Activated CD4-positive, alpha-beta T cell treated with anti-CD3 and anti-CD28 coated beads for 36 hours (primary cell): ENCODE measurements at regions not wholly inside any gene's neighbourhood (a gene's known extent, or its start where the extent isn't known, plus 50 kb on each side); places are given as distances from the start of the nearest gene placed in this dataset.

Experiments
- ATAC-seq: fragments of 200-7000 bp; cut with Tn5 transposase; one replicate; pipeline ENCODE4 v1.10.0; 2021; ENCODE audit warnings: mild to moderate bottlenecking, moderate library complexity
- CTCF ChIA-PET: fragments of 350-600 bp; sonication (Branson Sonifier 250); formaldehyde crosslinking; loops from one replicate; lab custom pipeline; 2021; ENCODE audit warnings: antibody characterized with exemption; lab: Charles Lee
- POLR2A ChIA-PET: fragments of 350-600 bp; sonication (Branson Sonifier 250); formaldehyde crosslinking; loops from one replicate; lab custom pipeline; 2021; ENCODE audit warnings: antibody characterized with exemption, inconsistent platforms; lab: Charles Lee
- DNase-seq: peaks from one replicate; pipeline ENCODE4 v3.0.0-alpha.2; 2020
- H3K27ac Mint-ChIP-seq: one replicate; pipeline ENCODE4 v1.8.0; 2021; ENCODE audit warnings: mixed read lengths
- H3K27me3 Mint-ChIP-seq: one replicate; pipeline ENCODE4 v1.8.0; 2021; ENCODE audit warnings: mixed read lengths
- H3K36me3 Mint-ChIP-seq: one replicate; pipeline ENCODE4 v1.8.0; 2021; ENCODE audit warnings: low read depth, mixed read lengths
- H3K4me1 Mint-ChIP-seq: one replicate; pipeline ENCODE4 v1.8.0; 2021; ENCODE audit warnings: mixed read lengths
- H3K4me3 Mint-ChIP-seq: one replicate; pipeline ENCODE4 v1.8.0; 2021; ENCODE audit warnings: mild to moderate bottlenecking, moderate library complexity, mixed read lengths
- H3K9me3 Mint-ChIP-seq: one replicate; pipeline ENCODE4 v1.8.0; 2021; ENCODE audit warnings: low read depth, mixed read lengths
- intact Hi-C, 2 experiments: fragments of 100-400 bp; cut with DNase I in 1 of 2; cut with micrococcal nuclease in 1 of 2; formaldehyde crosslinking; loops; one replicate each; pipeline versions ENCODE4 v1.14.2 to v1.15.1; 2022 to 2024; cut with DNase I, micrococcal nuclease

DNA sequence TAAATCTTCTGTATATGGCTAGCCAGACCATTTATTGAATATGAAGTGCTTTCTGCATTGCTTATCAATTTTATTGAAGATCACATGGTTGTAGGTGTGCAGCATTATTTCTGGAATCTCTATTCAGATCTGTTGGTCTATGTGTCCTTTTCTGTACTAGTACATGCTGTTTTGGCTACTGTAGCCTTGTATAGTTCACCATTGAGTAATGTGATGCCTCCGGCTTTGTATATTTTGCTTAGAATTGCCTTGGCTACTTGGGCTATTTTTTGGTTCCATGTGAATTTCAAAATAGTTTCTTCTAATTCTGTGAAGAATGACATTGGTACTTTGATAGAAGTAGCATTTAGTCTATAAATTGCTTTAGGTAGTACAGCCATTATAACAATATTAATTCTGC is 1187.2 kb downstream of the XPNPEP1 start:
- Mint-ChIP-seq H3K4me1 (no peaks in the 10 kb centered on the region), H3K27me3 (no peaks in the 10 kb centered on the region), H3K36me3 (no peaks in the 10 kb centered on the region), H3K9me3 (peaks cover 12% of the 10 kb centered on the region), H3K4me3 (no peak overlapping the region), H3K27ac (no peak overlapping the region)
- POLR2A ChIA-PET = no interaction called here
- no peak for DNase-seq
- intact Hi-C loops = no loop called here
- no peak for ATAC-seq
- CTCF ChIA-PET = no interaction called here

DNA sequence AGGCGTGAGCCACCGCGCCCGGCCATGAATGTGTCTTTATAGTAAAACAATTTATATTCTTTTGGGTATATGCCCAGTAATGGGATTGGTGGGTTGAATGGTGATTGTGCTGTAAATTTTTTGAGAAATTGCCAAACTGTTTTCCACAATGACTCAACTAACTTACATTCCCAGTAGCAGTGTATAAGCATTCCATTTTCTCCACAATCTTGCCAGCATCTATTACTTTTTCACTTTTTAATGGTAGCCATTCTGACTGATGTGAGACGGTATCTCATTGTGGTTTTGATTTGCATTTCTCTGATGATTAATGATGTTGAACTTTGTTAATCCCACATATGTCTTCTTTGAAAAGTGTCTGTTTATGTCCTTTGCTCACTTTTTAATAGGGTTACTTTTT is 1187.9 kb downstream of the XPNPEP1 start:
- ChIA-PET CTCF (no interaction called here), POLR2A (no interaction called here)
- Mint-ChIP-seq H3K9me3 (peaks cover 15% of the 10 kb centered on the region), H3K4me3 (no peak overlapping the region), H3K27me3 (no peaks in the 10 kb centered on the region), H3K27ac (no peak overlapping the region), H3K36me3 (no peaks in the 10 kb centered on the region), H3K4me1 (no peaks in the 10 kb centered on the region)
- intact Hi-C loops = no loop called here
- no peak for ATAC-seq
- DNase-seq = no peak

DNA sequence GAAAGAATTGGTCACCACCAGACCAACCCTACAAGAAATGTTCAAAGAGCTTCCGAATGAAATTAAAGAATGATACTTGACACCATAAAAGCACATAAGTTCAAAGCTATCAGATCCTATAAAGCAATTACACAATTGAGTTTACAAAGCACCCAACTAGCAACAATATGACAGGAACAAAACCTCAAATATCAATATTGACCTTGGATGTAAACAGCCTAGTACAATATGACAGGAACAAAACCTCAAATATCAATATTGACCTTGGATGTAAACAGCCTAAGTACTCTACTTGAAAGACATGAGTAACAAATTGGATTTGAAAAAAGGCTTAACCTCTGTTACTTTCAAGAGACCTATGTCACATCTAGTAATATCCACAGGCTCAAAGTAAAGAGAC is 1201.4 kb downstream of the XPNPEP1 start:
- Mint-ChIP-seq H3K9me3 (peaks cover 12% of the 10 kb centered on the region), H3K27ac (no peak overlapping the region), H3K4me3 (no peak overlapping the region), H3K27me3 (no peaks in the 10 kb centered on the region), H3K4me1 (no peaks in the 10 kb centered on the region), H3K36me3 (no peaks in the 10 kb centered on the region)
- ChIA-PET CTCF (no interaction called here), POLR2A (no interaction called here)
- intact Hi-C loops = no loop called here
- no peak for ATAC-seq
- no peak for DNase-seq

DNA sequence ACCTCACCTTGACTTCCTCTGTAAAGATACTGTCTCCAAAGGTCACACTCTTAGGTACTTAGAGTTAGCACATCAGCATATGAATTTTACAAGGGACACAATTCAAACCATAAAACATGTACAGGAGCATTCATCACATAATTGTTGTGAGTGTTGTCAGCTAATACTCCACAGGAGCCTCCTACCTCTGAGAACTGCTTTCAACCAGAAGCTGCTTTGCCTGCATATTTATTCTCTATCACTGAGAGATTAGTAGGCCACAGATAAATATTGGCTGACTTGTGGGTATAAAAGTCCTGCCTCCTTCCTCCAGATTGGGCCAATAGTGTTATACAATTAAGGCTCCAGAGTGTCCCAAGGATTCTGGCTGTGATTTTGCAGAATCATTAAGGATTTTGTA is 1207.0 kb downstream of the XPNPEP1 start:
- Mint-ChIP-seq H3K36me3 (no peaks in the 10 kb centered on the region), H3K27ac (no peak overlapping the region), H3K4me3 (no peak overlapping the region), H3K27me3 (no peaks in the 10 kb centered on the region), H3K4me1 (no peaks in the 10 kb centered on the region), H3K9me3 (peaks cover 9% of the 10 kb centered on the region)
- ATAC-seq (no peak), DNase-seq (no peak)
- intact Hi-C loops = no loop called here
- POLR2A ChIA-PET = no interaction called here
- CTCF ChIA-PET = no interaction called here

DNA sequence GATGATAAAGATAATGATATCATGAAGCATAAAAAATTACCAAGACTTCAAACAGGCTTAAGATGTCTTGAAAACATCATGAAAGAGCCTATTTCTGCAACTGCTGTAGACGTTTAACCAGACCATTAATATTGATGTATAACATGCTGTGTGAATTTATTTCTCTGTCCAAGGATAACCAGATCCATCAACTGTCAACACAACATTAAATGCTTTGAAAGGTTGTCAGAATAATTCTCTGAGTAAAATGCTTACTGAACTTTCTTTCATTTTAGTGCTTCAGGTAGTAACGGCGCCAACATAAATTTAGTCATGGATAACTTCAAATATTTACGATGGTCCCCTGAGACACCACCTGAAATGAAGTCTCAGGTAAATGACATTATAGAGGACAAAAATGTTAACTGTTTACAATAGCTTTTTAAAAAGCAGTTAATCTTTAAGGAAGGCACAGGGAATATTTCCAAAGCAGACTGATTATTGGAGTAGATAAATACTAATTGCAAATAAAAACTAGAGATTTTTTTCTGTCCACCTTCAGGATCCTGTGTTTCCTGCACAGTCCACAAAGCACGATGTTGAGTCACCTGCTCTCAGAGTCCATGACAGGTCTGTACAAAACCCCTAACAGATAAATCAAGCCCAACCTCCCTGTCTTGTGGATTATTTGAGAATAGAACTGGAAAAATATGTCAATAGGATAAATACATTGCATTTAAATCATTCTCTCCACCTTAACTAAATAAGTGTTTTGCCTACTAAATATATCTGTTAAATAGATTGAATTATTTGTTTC is 1213.2 kb downstream of the XPNPEP1 start:
- no peaks in the 10 kb centered on the region for H3K4me1 Mint-ChIP-seq
- H3K36me3 Mint-ChIP-seq = no peaks in the 10 kb centered on the region
- ChIA-PET CTCF (no interaction called here), POLR2A (no interaction called here)
- intact Hi-C loops = no loop called here
- peaks cover 11% of the 10 kb centered on the region for H3K9me3 Mint-ChIP-seq
- no peak for DNase-seq
- H3K4me3 Mint-ChIP-seq = no peak overlapping the region
- ATAC-seq = no peak
- no peaks in the 10 kb centered on the region for H3K27me3 Mint-ChIP-seq
- no peak overlapping the region for H3K27ac Mint-ChIP-seq

DNA sequence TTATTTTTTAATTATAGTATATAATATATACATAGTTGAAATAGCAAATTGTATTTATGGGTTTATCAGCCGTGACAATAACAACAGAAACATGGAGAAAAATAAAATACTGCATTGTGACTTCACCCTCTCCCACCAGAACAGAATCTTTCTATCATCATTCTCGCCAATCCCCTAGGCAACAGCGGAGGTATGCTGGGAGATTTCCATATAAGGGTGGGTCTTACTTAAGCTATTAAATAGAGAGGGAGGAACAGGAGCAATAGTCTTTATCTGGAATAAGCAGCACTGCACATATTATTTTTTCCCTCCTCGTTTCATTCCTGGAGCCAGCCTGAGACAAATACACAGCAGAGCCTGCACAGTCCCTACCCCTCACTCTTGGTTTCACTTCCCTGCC is 1214.9 kb downstream of the XPNPEP1 start:
- CTCF ChIA-PET = no interaction called here
- no peak overlapping the region for H3K4me3 Mint-ChIP-seq
- intact Hi-C loops = no loop called here

DNA sequence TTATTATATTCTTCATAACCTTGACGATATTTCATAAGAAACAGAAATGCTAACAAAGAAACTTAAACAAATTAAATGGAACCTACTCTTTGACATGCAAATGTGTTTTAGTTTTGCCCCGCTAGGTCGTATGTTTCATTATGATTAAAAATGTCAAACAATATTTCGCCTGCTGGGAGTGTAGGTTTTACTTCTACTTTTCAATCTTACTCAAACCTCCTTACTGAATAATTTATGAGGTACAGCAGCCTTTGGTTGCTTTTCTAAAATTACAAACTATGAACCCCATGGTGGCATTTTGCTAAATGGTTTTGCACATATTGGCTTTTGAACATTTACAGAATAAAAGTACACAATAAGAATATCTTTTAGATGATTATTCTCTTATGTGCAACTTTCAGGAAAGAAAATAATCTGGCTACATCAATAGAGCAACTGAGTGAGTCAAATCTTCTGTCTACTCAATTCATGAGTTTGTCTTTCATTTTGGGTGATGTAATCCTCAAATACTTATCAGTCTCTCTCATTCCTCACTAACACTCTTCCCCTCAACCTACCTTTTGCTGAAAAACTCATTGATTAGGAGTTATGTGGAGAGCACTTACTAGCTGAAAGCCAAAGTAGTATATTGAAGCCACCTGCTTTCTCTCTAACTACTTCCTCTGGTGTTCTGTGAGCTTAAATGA is 1226.4 kb downstream of the XPNPEP1 start:
- ChIA-PET POLR2A (no interaction called here), CTCF (no interaction called here)
- Mint-ChIP-seq H3K9me3 (peaks cover 3% of the 10 kb centered on the region), H3K27me3 (no peaks in the 10 kb centered on the region), H3K4me1 (no peaks in the 10 kb centered on the region), H3K27ac (no peak overlapping the region), H3K4me3 (no peak overlapping the region), H3K36me3 (no peaks in the 10 kb centered on the region)
- ATAC-seq (peak; percentile 55), DNase-seq (no peak)
- intact Hi-C loops = no loop called here

More for the DNA sequence above, 1214.9 kb downstream of the XPNPEP1 start:
- POLR2A ChIA-PET = no interaction called here
- H3K27me3 Mint-ChIP-seq = no peaks in the 10 kb centered on the region
- no peaks in the 10 kb centered on the region for H3K4me1 Mint-ChIP-seq
- ATAC-seq (no peak), DNase-seq (no peak)
- no peaks in the 10 kb centered on the region for H3K36me3 Mint-ChIP-seq
- H3K9me3 Mint-ChIP-seq = peaks cover 11% of the 10 kb centered on the region
- no peak overlapping the region for H3K27ac Mint-ChIP-seq

DNA sequence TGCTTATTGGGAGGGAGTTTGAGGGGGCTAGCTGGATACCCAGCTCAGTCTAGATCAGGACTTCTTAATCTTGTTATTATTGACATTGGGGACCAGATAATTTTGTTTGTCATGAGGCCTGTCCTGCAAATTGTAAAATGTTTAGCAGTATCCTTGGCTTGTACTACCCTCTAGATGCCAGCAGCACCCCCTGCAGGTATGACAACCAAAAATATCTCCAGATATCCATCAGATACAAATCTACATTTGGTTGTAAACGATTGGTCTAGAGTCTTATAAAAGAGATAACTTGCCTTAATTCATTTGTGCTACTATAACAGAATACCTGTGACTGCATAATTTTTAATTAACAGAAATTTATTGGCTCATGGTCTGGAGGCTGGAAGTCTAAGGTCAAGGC is 1232.2 kb downstream of the XPNPEP1 start:
- POLR2A ChIA-PET = no interaction called here
- CTCF ChIA-PET = no interaction called here
- ATAC-seq = no peak
- Mint-ChIP-seq H3K27ac (no peak overlapping the region), H3K4me1 (no peaks in the 10 kb centered on the region), H3K9me3 (peaks cover 5% of the 10 kb centered on the region), H3K36me3 (no peaks in the 10 kb centered on the region), H3K4me3 (no peak overlapping the region), H3K27me3 (no peaks in the 10 kb centered on the region)
- DNase-seq = no peak
- intact Hi-C loops = no loop called here

DNA sequence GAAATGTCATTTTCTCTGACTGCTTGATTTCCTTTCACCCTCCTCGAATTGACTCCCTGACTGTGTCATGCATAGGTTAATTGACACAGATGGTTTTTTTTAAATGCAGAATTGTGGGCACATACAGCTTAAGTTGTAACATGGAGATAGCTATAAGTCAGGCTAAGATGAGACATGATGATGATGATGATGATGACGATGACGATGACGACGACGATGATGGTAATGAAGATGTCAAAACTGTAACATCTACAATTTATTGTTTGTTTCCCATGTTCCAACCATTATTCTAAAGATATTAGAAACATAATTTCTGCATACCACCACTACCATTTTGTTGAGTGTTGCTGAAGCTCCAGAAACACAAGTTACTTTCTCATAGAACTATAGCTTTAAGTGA is 1232.8 kb downstream of the XPNPEP1 start:
- POLR2A ChIA-PET = no interaction called here
- no peak for DNase-seq
- H3K36me3 Mint-ChIP-seq = no peaks in the 10 kb centered on the region
- ATAC-seq = no peak
- intact Hi-C loops = no loop called here
- no peak overlapping the region for H3K4me3 Mint-ChIP-seq
- H3K27ac Mint-ChIP-seq = no peak overlapping the region
- CTCF ChIA-PET = no interaction called here
- no peaks in the 10 kb centered on the region for H3K27me3 Mint-ChIP-seq
- peaks cover 5% of the 10 kb centered on the region for H3K9me3 Mint-ChIP-seq
- H3K4me1 Mint-ChIP-seq = no peaks in the 10 kb centered on the region

DNA sequence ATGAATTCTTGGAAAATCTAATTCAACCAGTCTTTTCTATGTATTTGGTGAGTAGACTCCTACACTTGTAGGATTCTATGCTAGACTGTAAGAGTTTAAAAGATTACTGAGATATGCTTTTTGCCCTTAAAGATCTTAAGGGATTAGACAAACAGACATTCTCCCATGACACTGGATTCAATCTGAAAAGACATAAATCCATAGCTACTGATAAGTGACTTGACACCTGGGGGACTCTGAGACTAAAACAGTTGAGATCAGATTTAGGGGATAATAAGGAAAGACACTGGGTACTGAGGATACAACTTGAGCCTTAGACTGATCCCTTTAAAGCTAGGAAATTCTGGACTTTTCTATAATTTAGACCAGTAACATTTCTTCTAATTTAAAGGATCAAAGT is 1233.4 kb downstream of the XPNPEP1 start:
- intact Hi-C loops = no loop called here
- CTCF ChIA-PET = no interaction called here
- Mint-ChIP-seq H3K9me3 (peaks cover 5% of the 10 kb centered on the region), H3K4me3 (no peak overlapping the region), H3K27ac (no peak overlapping the region), H3K4me1 (no peaks in the 10 kb centered on the region), H3K36me3 (no peaks in the 10 kb centered on the region), H3K27me3 (no peaks in the 10 kb centered on the region)
- ATAC-seq (no peak), DNase-seq (no peak)
- POLR2A ChIA-PET = no interaction called here

DNA sequence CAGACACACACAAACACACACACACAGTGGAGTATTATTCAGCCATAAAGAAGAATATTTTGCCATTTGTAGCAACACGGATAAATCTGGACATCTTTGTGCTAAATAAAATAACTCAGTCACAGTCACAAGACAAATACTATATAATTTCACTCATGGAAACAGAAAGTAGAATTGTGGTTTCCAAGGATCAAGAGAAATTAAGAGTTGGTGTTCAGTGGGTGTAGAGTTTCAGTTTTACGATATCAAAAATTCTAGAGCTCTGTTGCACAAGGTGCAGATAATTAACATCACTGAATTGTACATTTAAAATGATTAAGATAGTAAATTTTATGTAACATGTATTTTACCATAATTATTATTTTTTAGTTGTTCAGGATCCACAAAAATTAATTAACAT is 1235.0 kb downstream of the XPNPEP1 start:
- CTCF ChIA-PET = no interaction called here
- H3K4me3 Mint-ChIP-seq = no peak overlapping the region
- H3K36me3 Mint-ChIP-seq = no peaks in the 10 kb centered on the region
- H3K27ac Mint-ChIP-seq = no peak overlapping the region
- POLR2A ChIA-PET = no interaction called here
- ATAC-seq (no peak), DNase-seq (no peak)
- peaks cover 5% of the 10 kb centered on the region for H3K9me3 Mint-ChIP-seq
- H3K27me3 Mint-ChIP-seq = no peaks in the 10 kb centered on the region
- intact Hi-C loops = no loop called here
- no peaks in the 10 kb centered on the region for H3K4me1 Mint-ChIP-seq

DNA sequence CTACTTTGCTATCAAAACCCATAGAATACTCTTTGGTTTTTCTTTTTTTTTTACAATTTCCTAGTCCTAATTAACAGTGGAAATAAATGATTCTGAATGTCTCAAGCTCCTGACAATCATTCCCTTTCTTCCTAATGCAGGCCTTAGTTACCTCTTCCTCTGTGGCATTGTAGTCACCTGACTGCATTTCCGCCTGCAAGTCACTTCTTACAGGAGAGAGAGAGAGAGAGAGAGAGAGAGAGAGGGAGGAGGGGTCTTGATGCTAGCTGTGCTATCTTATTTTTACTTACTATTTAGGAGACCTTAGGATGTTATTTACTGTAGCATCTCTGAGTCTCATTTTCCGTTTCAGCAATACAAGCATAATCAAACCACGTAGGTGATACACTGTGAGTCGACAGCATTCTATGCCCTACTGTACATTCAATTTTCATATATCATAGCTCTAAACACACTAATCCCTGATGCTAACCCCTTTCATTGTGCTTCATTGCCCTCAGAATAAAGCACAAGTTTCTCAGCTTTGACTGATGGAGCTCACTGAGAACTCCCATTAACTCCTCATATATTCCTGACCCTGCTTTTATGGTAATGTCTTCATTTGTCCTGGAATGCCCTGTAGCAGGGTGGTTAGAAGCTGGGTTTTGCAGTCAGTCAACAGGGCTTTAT is 1237.3 kb downstream of the XPNPEP1 start:
- CTCF ChIA-PET = no interaction called here
- H3K9me3 Mint-ChIP-seq = peaks cover 5% of the 10 kb centered on the region
- no peak for DNase-seq
- H3K4me3 Mint-ChIP-seq = no peak overlapping the region
- POLR2A ChIA-PET = no interaction called here
- intact Hi-C loops = no loop called here
- H3K36me3 Mint-ChIP-seq = no peaks in the 10 kb centered on the region
- no peaks in the 10 kb centered on the region for H3K4me1 Mint-ChIP-seq
- H3K27me3 Mint-ChIP-seq = no peaks in the 10 kb centered on the region
- no peak for ATAC-seq
- H3K27ac Mint-ChIP-seq = no peak overlapping the region
